H1 (cell line): ENCODE measurements at regions not wholly inside any gene's neighbourhood (a gene's known extent, or its start where the extent isn't known, plus 50 kb on each side); places are given as distances from the start of the nearest gene placed in this dataset.

ENCODE experiments used
- CTCF ChIA-PET: fragments of 300-600 bp; sonication (Branson Sonifier 250); formaldehyde crosslinking; loops from one replicate; lab custom pipeline; 2021; ENCODE audit not compliant: partially characterized antibody; lab: Charles Lee
- POLR2A ChIA-PET: fragments of 300-600 bp; sonication (Branson Sonifier 250); formaldehyde crosslinking; loops from one replicate; lab custom pipeline; 2021; ENCODE audit warnings: inconsistent platforms; ENCODE audit not compliant: partially characterized antibody; lab: Charles Lee
- DNase-seq, 2 experiments: peaks; one replicate each; pipeline versions ENCODE4 v3.0.0 to v3.0.0-alpha.2; 2010 to 2022; ENCODE audit warnings: low spot score in 2 of 2, low read depth in 1 of 2, mixed read lengths in 1 of 2
- FAIRE-seq: peaks from 2 replicates; lab custom pipeline; 2011; peaks lifted over from hg19 to GRCh38; lab: Jason Lieb, UNC
- H2AFZ ChIP-seq: 2 replicates; pipeline ENCODE4 v1.8.1; 2012; ENCODE audit warnings: low read length, inconsistent platforms
- H2AK5ac ChIP-seq: 2 replicates; pipeline ENCODE4 v1.6.1; 2013; ENCODE audit warnings: low read depth, low read length
- H2BK120ac ChIP-seq: replicated peaks from 2 replicates; pipeline ENCODE3; 2013; ENCODE audit warnings: low read depth, low read length, inconsistent platforms
- H2BK12ac ChIP-seq: 2 replicates; pipeline ENCODE4 v1.6.1; 2013; ENCODE audit warnings: low read depth, low read length
- H2BK15ac ChIP-seq: 2 replicates; pipeline ENCODE4 v1.6.1; 2013; ENCODE audit warnings: low read length
- H2BK20ac ChIP-seq: 2 replicates; pipeline ENCODE4 v1.6.1; 2013; ENCODE audit warnings: low read length
- H2BK5ac ChIP-seq: 2 replicates; pipeline ENCODE4 v1.6.1; 2013; ENCODE audit warnings: low read depth, low read length
- H3K14ac ChIP-seq: 2 replicates; pipeline ENCODE4 v1.6.1; 2013; ENCODE audit warnings: inconsistent platforms; ENCODE audit not compliant: insufficient read length
- H3K18ac ChIP-seq: 2 replicates; pipeline ENCODE4 v1.6.1; 2013; ENCODE audit warnings: low read length; ENCODE audit errors: extremely low read depth
- H3K23ac ChIP-seq: 2 replicates; pipeline ENCODE4 v1.6.1; 2013; ENCODE audit warnings: inconsistent platforms; ENCODE audit not compliant: insufficient read length
- H3K23me2 ChIP-seq: 2 replicates; pipeline ENCODE4 v1.6.1; 2013; ENCODE audit warnings: low read depth, low read length
- H3K27ac ChIP-seq: 2 replicates; pipeline ENCODE4 v1.6.1; 2011; ENCODE audit warnings: low read depth, low read length, inconsistent platforms
- H3K27me3 ChIP-seq, 4 experiments: replicated peaks in 1 of 4; 1 replicate in 1 of 4; 2 replicates in 3 of 4; pipeline versions ENCODE4 v1.6.1 to v1.8.1; 2011 to 2013; ENCODE audit warnings: low read length in 3 of 4, mild to moderate bottlenecking in 3 of 4, inconsistent platforms in 2 of 4, mixed read lengths in 2 of 4, moderate library complexity in 1 of 4; ENCODE audit not compliant: control insufficient read depth in 3 of 4, insufficient read depth in 3 of 4; ENCODE audit errors: extremely low read depth in 1 of 4
- H3K36me3 ChIP-seq, 4 experiments: 2 replicates each; pipeline versions ENCODE4 v1.6.1 to v1.8.1; 2011 to 2013; ENCODE audit warnings: mild to moderate bottlenecking in 4 of 4, low read length in 3 of 4, moderate library complexity in 2 of 4, control low read depth in 1 of 4, inconsistent platforms in 1 of 4; ENCODE audit not compliant: insufficient read depth in 4 of 4, control insufficient read depth in 2 of 4
- H3K4ac ChIP-seq: replicated peaks from 2 replicates; pipeline ENCODE3; 2013; ENCODE audit warnings: low read length, low read depth, mixed read lengths, inconsistent platforms; ENCODE audit not compliant: insufficient read length
- H3K4me1 ChIP-seq, 4 experiments: replicated peaks in 1 of 4; 1 replicate in 1 of 4; 2 replicates in 3 of 4; pipeline versions ENCODE4 v1.6.1 to v1.8.1; 2011 to 2013; ENCODE audit warnings: low read length in 3 of 4, inconsistent platforms in 2 of 4, mixed read lengths in 1 of 4; ENCODE audit not compliant: insufficient read depth in 4 of 4, control insufficient read depth in 3 of 4
- H3K4me2 ChIP-seq, 2 experiments: 2 replicates each; pipeline versions ENCODE4 v1.6.1 to v1.8.1; 2011 to 2013; ENCODE audit warnings: low read depth in 2 of 2, low read length in 2 of 2, control low read depth in 1 of 2, inconsistent platforms in 1 of 2, mild to moderate bottlenecking in 1 of 2; ENCODE audit not compliant: insufficient read depth in 1 of 2
- H3K4me3 ChIP-seq, 4 experiments: fragments of 200-600, 300-600 bp in 1 of 4; sonication (generic), shearing (Covaris generic), sonication (Bioruptor Twin) in 1 of 4; 2 replicates each; pipeline versions ENCODE4 v1.5.1 to v1.8.1; 2011 to 2016; ENCODE audit warnings: low read length in 4 of 4, low read depth in 3 of 4, control low read depth in 2 of 4, inconsistent platforms in 2 of 4, mild to moderate bottlenecking in 2 of 4, mixed read lengths in 1 of 4, moderate library complexity in 1 of 4; ENCODE audit not compliant: insufficient read depth in 2 of 4; ENCODE audit errors: extremely low read depth in 1 of 4
- H3K56ac ChIP-seq: replicated peaks from 2 replicates; pipeline ENCODE3; 2013; ENCODE audit warnings: low read depth, mild to moderate bottlenecking, mixed read lengths, low read length, inconsistent platforms; ENCODE audit not compliant: insufficient read length
- H3K79me1 ChIP-seq: 2 replicates; pipeline ENCODE4 v1.6.1; 2013; ENCODE audit warnings: low read depth, low read length, control low read depth
- H3K79me2 ChIP-seq, 2 experiments: 2 replicates each; pipeline versions ENCODE4 v1.6.1 to v1.8.1; 2012 to 2013; ENCODE audit warnings: low read length in 2 of 2, mild to moderate bottlenecking in 2 of 2, inconsistent platforms in 1 of 2; ENCODE audit not compliant: insufficient read depth in 2 of 2, control insufficient read depth in 1 of 2
- H3K9ac ChIP-seq, 4 experiments: replicated peaks in 1 of 4; 1 replicate in 1 of 4; 2 replicates in 3 of 4; pipeline versions ENCODE4 v1.6.1 to v1.8.1; 2011 to 2013; ENCODE audit warnings: low read depth in 3 of 4, low read length in 3 of 4, control low read depth in 2 of 4, mild to moderate bottlenecking in 2 of 4, moderate library complexity in 2 of 4, inconsistent platforms in 1 of 4; ENCODE audit errors: extremely low read depth in 1 of 4
- H3K9me3 ChIP-seq, 2 experiments: 2 replicates each; pipeline versions ENCODE4 v1.6.1 to v1.8.1; 2012 to 2013; ENCODE audit warnings: mild to moderate bottlenecking in 2 of 2, moderate library complexity in 2 of 2, control low read depth in 1 of 2, inconsistent platforms in 1 of 2, low read depth in 1 of 2, low read length in 1 of 2, mixed read lengths in 1 of 2; ENCODE audit not compliant: insufficient read depth in 2 of 2
- H4K20me1 ChIP-seq, 2 experiments: replicated peaks in 1 of 2; 2 replicates each; pipeline versions ENCODE3 to v1.8.1; 2011 to 2013; ENCODE audit warnings: inconsistent platforms in 2 of 2, low read length in 2 of 2, mild to moderate bottlenecking in 1 of 2; ENCODE audit not compliant: insufficient read depth in 2 of 2, control insufficient read depth in 1 of 2
- H4K5ac ChIP-seq: 2 replicates; pipeline ENCODE4 v1.6.1; 2013; ENCODE audit warnings: low read length, low read depth, mixed read lengths, inconsistent platforms; ENCODE audit not compliant: insufficient read length
- H4K8ac ChIP-seq: 2 replicates; pipeline ENCODE4 v1.8.0; 2013; ENCODE audit warnings: mild to moderate bottlenecking, moderate library complexity, low read length, inconsistent platforms; ENCODE audit not compliant: insufficient read depth; ENCODE audit errors: extremely low read depth
- H4K91ac ChIP-seq: replicated peaks from 2 replicates; pipeline ENCODE3; 2013; ENCODE audit warnings: low read length, mixed read lengths, inconsistent platforms; ENCODE audit not compliant: insufficient read length
- GABPA ChIP-seq: IDR thresholded peaks from 2 replicates; pipeline ENCODE4 v1.6.1; 2011; ENCODE audit warnings: mild to moderate bottlenecking, low read length, moderate library complexity, borderline replicate concordance; ENCODE audit not compliant: insufficient read depth
- TAF7 ChIP-seq: optimal IDR thresholded peaks from 2 replicates; pipeline ENCODE3; 2011; ENCODE audit warnings: low read depth, mild to moderate bottlenecking, inconsistent platforms, low read length, moderate library complexity, borderline replicate concordance
- WGBS, 2 experiments: shearing (Covaris generic) in 1 of 2; methylation state at CpG; one replicate each; pipeline versions ENCODE4 v1.1.6 to v1.1.7; 2013 to 2015; ENCODE audit warnings: low lambda C conversion rate in 2 of 2, mixed read lengths in 2 of 2, inconsistent platforms in 1 of 2, low coverage in 1 of 2, missing lambda C conversion rate in 1 of 2; ENCODE audit not compliant: insufficient replicate concordance in 2 of 2, insufficient coverage in 1 of 2, insufficient read length in 1 of 2; ENCODE audit errors: extremely low coverage in 1 of 2, missing lambda C conversion rate in 1 of 2; 5-methylcytosine and 5-hydroxymethylcytosine counted together

DNA sequence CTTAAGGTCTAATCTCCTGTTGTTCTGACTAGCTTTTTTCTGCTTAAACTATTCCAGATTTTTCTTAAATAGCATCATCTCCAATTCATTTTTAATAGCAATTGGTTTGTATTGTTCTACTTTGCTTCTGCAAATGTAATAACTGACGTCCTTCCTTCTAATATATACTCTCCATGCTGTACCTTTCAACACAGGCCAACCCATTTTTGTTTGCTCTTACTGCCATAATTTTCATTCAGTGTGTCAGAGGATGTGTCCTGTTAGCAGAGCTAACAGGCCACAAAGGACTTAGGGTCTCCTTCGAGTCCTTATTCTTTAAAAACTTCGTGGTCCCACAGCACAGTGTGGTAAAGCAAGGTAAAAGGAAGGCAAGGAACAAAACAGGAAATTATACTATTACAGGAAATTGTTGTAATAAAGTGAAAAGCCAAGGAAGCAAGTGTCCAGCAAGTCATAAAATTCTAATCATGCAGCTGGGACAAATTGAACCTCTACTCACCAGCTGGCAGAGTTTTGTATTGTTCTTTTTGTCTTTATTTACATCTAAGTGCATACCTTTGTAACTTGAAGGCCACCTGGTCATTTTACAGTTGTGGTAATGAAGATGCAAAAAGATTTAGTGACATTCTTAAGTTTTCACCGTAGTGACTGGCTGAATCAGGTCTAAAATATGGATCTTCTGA is 64.9 kb upstream of the ZBTB20 start:
- no peak overlapping the region for H3K9ac ChIP-seq
- H3K27me3 ChIP-seq: no peaks in the 10 kb centered on the region
- H3K9me3 ChIP-seq: no peaks in the 10 kb centered on the region
- 46% methylated on average over 4 of the region's 4 CpGs; no CpG with 5 or more reads in 1 of the 2 experiments for WGBS, 2 experiments
- DNase-seq: no peak
- H2BK15ac ChIP-seq: no peak overlapping the region
- no peaks in the 10 kb centered on the region for H3K79me2 ChIP-seq
- no peak overlapping the region for H2BK5ac ChIP-seq
- no peaks in the 10 kb centered on the region for H3K79me1 ChIP-seq
- no peak for FAIRE-seq
- ChIA-PET CTCF (interaction anchor here (0.6 to 1.2 kb wide), 3 partner anchors 477 to 606 kb away, joined by 3 to 9 read pairs (median 5); no protein-coding TSS in a partner anchor), POLR2A (no interaction called here)
- no peak overlapping the region for H3K18ac ChIP-seq
- H2AK5ac ChIP-seq: no peak overlapping the region
- H2BK120ac ChIP-seq: no peak overlapping the region
- H2BK20ac ChIP-seq: no peak overlapping the region
- H3K4ac ChIP-seq: no peak overlapping the region
- peak overlapping the region in 1 of 4 experiments; percentile 6; a peak in 1 of 8 replicates for H3K4me3 ChIP-seq
- H3K4me2 ChIP-seq: peak overlapping the region; percentile 5 to 39; a peak in 3 of 4 replicates
- H4K8ac ChIP-seq: no peak overlapping the region
- H2BK12ac ChIP-seq: no peak overlapping the region
- no peaks in the 10 kb centered on the region for H3K23me2 ChIP-seq
- no peaks in the 10 kb centered on the region for H3K36me3 ChIP-seq
- H4K5ac ChIP-seq: no peak overlapping the region
- no peak overlapping the region for H3K23ac ChIP-seq
- no peak overlapping the region for H2AFZ ChIP-seq
- H3K4me1 ChIP-seq: peaks cover 2 to 5% (median 3%) of the 10 kb centered on the region in 4 experiments; a peak in 5 of 7 replicates
- no peaks in the 10 kb centered on the region for H4K20me1 ChIP-seq
- no peak overlapping the region for H3K14ac ChIP-seq
- H3K56ac ChIP-seq: no peak overlapping the region
- H4K91ac ChIP-seq: no peak overlapping the region
- H3K27ac ChIP-seq: no peak overlapping the region
- TF ChIP-seq TAF7 (peak; percentile 71), GABPA (no peak)
